AG09309 (cell line): ENCODE measurements at regions not wholly inside any gene's neighbourhood (a gene's known extent, or its start where the extent isn't known, plus 50 kb on each side); places are given as distances from the start of the nearest gene placed in this dataset.

ENCODE experiments used
- DNase-seq: peaks from one replicate; pipeline ENCODE4 v3.0.0-alpha.2; 2010; ENCODE audit warnings: low read depth
- H3K4me3 ChIP-seq: 2 replicates; pipeline ENCODE4 v1.5.1; 2011; ENCODE audit warnings: mild to moderate bottlenecking, low read depth, low read length, moderate library complexity; ENCODE audit not compliant: control insufficient read depth
- TF ChIP-seq, protein P1 (sequence below): IDR thresholded peaks from 2 replicates; pipeline ENCODE4 v1.5.1; 2011; ENCODE audit warnings: mild to moderate bottlenecking, low read depth, low read length, inconsistent platforms; ENCODE audit not compliant: insufficient read depth, control insufficient read depth; ENCODE audit errors: missing control alignments

DNA sequence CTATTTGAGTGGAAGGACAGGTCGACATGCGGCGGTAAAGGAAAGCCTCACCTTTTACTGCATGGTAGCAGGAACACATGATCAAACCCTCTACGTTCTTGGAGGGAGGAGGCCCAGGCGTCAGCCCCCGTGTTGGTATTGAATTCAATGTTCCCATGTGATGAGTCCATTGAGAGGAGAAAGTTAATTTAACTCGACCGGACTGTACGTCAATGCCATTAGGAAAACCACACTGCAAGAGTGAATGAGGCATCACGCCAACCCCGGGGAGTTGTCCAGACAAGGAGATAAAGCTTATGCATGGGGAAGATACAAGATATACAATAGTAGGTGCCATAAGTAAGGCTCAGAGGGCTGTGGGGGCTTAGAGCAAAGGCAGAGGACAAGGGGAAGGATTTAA is 213.9 kb upstream of the ECI2 start:
- TF ChIP-seq, protein P1, sequence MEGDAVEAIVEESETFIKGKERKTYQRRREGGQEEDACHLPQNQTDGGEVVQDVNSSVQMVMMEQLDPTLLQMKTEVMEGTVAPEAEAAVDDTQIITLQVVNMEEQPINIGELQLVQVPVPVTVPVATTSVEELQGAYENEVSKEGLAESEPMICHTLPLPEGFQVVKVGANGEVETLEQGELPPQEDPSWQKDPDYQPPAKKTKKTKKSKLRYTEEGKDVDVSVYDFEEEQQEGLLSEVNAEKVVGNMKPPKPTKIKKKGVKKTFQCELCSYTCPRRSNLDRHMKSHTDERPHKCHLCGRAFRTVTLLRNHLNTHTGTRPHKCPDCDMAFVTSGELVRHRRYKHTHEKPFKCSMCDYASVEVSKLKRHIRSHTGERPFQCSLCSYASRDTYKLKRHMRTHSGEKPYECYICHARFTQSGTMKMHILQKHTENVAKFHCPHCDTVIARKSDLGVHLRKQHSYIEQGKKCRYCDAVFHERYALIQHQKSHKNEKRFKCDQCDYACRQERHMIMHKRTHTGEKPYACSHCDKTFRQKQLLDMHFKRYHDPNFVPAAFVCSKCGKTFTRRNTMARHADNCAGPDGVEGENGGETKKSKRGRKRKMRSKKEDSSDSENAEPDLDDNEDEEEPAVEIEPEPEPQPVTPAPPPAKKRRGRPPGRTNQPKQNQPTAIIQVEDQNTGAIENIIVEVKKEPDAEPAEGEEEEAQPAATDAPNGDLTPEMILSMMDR = no peak
- no peak overlapping the region for H3K4me3 ChIP-seq
- no peak for DNase-seq

DNA sequence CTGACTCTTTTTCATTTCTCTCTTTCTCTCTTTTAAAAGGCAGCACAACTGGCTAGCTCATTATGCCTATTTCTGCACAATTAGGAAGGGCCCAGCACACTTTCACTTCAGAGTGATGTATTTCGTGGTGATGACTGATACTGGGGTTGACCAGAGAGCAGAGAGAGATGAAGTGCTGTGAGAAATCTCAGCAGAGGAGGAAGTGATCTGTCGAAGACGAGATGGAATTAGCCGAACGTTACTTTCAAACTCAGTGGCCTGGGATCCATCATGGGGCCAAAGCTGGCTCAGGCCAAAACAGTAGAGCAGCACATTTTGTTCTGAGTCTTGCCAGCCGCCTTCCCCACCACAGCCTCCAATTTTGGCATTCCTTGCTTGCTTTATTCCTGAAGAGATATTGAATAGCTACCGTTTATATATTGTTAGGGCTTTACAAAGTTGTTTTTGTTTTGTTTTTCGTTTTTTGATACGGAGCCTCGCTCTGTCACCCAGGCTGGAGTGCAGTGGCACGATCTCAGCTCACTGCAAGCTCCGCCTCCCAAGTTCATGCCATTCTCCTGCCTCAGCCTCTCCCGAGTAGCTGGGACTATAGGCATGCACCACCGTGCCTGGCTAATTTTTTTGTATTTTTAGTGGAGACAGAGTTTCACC is 213.2 kb upstream of the ECI2 start:
- no peak for DNase-seq
- H3K4me3 ChIP-seq = no peak overlapping the region

DNA sequence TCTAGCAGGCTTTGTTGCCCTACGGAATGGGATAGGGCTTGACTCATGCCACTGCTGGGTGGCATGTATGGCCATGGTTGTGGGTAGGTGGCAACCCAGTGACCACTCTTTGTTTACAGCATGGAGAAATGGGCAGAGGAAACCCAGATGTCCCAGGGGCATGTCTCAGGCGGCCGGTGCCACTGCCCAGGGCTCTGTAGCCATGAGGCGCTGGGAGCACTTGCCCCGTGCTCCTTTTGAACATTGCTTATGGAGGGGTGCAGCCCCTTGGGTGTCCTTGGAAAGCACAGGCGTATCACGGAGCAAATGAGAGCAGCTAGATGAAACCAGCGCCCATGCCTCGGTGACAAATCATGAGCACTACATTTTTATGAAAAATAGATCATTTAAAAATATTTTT is 212.5 kb upstream of the ECI2 start:
- H3K4me3 ChIP-seq = no peak overlapping the region
- no peak for DNase-seq
- TF ChIP-seq, protein P1 = no peak

More for the DNA sequence above, 213.2 kb upstream of the ECI2 start:
- TF ChIP-seq, protein P1 = no peak

DNA sequence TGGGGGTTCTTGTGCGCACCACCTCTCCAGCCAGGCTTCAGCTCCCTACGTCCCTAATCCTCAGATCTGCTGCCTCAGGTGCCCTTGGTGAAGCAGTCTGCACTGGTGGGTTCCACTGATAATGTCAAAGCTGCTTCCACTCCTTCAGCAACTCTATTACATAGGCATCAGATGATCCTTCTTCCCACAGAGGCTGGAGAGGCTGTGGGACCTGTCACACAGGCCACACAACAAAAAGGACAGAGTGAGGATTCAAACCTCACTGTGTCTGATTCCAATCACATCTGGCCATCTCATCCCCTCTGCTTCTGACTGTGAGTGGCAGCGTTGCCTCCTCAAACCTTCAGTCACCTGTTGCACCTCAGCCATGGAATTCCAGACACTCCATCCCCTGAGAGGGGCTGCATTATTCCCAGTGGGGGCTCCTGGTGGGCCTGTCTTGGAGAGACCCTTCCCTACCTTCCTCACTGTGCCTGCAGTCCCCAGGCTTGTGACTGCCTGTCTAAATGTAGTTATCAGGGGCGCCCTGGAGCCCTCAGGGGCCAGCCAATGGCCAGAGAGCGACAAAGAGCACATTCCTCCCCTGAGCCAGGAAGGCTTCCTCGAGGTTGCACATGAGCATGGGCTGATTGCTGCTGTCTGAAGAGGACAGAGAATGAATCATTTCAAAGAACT is 211.4 kb upstream of the ECI2 start:
- TF ChIP-seq, protein P1 = no peak
- no peak for DNase-seq
- H3K4me3 ChIP-seq = no peak overlapping the region

DNA sequence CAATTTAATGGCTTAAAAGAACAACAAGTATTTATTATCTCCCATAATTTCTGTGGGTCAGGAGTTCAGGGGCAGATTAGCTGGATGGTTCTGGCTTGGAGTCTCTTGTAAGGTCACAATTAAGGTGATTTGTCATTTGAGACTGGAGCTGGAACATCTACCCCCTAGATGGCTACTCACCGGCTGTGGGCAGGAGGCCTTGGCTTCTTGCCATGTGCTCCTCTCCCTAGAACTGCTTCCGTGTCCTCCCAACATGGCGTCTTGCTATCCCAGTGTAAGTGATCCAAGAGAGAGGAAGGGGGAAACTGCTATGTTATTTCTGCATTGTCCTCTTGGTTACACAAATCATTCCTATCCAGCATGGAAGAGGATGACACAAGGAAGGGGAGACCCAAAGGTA is 210.2 kb upstream of the ECI2 start:
- H3K4me3 ChIP-seq = no peak overlapping the region
- TF ChIP-seq, protein P1 = no peak
- no peak for DNase-seq

DNA sequence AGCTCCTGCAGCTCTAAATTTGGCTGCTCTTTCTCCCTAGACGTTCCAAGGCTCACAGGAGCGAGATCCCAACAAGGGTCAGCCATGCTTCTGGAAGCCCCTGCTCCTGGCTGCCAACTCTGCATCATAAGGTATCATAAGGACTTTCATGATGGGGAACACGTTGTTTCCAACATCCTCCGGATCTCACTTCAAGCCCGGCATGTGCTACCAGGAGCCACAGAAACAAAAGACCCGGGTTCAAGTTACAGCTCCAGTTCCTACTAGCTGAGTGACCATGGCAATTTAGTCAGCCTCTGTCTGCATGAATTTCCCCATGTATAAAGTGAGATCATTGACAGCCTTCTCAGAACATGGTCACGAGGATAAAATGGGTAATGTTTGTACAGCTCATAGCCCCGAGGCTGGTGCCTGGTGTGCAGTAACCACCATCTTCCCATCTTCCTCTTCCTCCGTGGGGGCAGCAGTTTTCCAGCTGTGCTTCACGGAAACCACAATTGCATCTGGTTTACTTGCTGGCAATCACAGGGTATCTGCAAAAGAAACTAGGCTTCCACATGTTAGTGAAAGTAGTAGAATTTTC is 209.0 kb upstream of the ECI2 start:
- no peak overlapping the region for H3K4me3 ChIP-seq
- TF ChIP-seq, protein P1 = no peak
- DNase-seq = no peak
